Cerebellar cortex (tissue), 1 donor: ENCODE measurements at regions not wholly inside any gene's neighbourhood (a gene's known extent, or its start where the extent isn't known, plus 50 kb on each side); places are given as distances from the start of the nearest gene placed in this dataset.
"Not testable (repeated sequence)": the region's sequence is repeated elsewhere in the genome, so short reads cannot be mapped to it uniquely, and the experiment has no call there.

Source experiments
- DNase-seq: peaks from one replicate; pipeline ENCODE4 v3.0.0-alpha.2; 2015; ENCODE audit warnings: low spot score

- no peak for DNase-seq
Observed at GRCh38 chr5:82754759-82755158, 322.4 kb downstream of the TMEM167A start.

DNA sequence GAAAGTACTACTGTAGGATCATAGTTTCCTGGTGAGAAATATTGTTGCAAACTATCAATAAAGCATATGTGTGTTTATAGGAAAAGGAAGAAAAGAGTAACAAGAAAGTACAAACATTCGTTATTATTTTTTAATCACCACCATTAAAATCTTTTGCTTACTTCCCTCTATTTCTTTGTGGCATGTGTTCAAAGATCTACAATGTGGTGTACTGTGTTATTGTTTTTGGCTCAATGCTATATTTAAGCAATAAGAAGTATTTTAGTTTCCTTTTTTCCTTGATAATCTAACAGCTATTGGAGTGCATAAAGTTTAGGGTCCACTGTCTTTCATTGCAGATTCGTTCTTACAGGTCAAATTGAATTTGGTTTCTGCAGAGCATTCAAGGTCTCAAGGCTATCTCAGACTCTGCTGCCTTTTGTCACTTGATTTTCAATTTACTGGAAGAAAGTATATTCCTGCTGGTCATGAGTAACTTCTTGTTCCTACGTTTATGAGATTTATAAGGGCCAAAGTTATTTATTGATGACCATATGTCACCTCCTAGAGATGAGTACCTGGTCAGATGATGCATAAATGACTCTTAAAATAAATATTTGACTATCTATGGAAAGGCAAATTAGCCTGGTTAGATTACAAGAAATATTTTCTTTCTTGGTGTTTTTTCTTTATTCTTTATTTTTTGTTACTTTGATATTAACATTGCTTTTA lies 323.0 kb downstream of the TMEM167A start:
- no peak for DNase-seq

- DNase-seq: no peak
Observed at GRCh38 chr5:82753374-82753773, 323.8 kb downstream of the TMEM167A start.

DNA sequence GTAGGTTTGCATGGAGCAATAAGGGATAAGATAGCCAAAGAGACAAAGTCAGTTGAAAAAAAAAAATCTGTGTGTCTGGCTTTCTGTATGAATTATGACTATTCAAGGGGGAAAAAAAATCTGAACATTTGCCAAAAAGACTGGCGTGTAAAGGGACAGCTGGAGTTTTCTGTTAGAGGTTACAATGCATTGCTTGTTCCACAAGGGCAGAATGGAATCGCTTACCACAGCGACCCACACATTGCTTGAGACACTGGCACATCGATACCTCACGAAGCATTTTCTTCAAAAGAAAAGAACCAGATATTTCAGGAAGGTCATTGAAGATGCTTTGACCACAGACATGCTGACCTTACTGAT lies 327.8 kb downstream of the TMEM167A start:
- no peak for DNase-seq

GRCh38 chr5:82748688-82749460 lies 328.3 kb downstream of the TMEM167A start:
- DNase-seq: no peak

GRCh38 chr5:82747986-82748385 lies 329.2 kb downstream of the TMEM167A start:
- no peak for DNase-seq

- no peak for DNase-seq
Observed at GRCh38 chr5:82745016-82745415, 332.2 kb downstream of the TMEM167A start.

- DNase-seq: no peak
Observed at GRCh38 chr5:82738681-82739269, 338.4 kb downstream of the TMEM167A start.

- no peak for DNase-seq
Observed at GRCh38 chr5:82735160-82735789, 341.9 kb downstream of the TMEM167A start.

DNA sequence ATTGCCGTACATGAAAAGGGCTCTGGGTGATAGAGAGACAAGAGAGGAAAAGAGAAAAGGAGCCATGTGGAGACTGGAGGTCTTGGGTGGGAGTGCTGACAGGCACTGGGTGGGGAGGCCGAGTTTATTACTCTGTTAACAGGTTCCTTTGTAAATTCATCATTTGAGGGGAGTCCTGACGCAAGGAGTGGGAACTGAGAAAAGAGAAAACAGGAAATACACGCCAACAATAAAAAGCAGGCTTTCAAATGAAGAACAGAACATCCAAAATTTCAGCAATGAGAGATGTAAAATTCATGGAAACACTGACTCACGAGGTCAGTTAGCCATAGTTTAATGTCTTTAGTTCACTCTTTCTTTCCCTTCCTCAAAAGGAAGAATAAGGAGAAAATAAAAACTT lies 342.8 kb downstream of the TMEM167A start:
- no peak for DNase-seq

DNA sequence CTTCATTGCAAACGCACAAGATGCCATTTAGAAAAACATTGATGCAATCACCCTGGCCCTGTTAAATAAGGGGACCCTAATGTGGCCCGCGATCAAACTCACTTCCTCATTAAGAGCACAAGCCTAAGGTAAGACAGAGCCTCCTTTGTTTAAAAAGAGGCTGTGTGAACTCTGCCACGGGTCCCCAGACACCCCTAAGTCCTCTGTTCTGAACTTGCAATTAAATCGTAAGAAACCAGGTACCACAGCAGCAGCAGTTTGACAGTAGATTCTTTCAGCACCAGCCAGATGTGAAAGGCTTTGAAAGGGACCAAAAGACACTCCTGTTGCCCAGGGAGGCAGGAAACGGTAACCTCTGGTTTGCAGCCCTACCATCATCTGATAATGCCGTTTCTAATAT lies 346.3 kb downstream of the TMEM167A start:
- no peak for DNase-seq

- DNase-seq: no peak
Observed at GRCh38 chr5:82728926-82729702, 348.1 kb downstream of the TMEM167A start.

- DNase-seq: no peak
Observed at GRCh38 chr5:82723168-82723567, 354.0 kb downstream of the TMEM167A start.

DNA sequence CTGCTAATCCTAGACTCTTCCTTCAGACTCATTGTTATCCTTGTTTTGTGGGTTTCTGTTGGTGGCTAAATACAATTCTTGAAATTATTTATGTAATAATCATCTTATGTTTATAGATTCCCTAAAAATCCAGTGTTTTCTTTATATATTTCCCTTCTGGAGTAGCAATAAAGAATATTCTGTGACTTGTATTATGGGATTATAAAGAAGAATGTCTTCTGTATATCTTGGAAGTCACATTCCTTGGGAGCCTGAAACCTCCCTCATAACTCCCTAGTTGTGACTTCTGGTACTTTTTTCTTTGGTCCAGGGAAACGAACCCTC lies 356.1 kb downstream of the TMEM167A start:
- no peak for DNase-seq

- DNase-seq: no peak
Observed at GRCh38 chr5:82720213-82721086, 356.7 kb downstream of the TMEM167A start.

GRCh38 chr5:82719368-82719767 lies 357.8 kb downstream of the TMEM167A start:
- DNase-seq: no peak

GRCh38 chr5:82717738-82718137 lies 359.5 kb downstream of the TMEM167A start:
- DNase-seq: no peak

- DNase-seq: not testable (repeated sequence)
Observed at GRCh38 chr5:82714732-82715131, 362.5 kb downstream of the TMEM167A start.

DNA sequence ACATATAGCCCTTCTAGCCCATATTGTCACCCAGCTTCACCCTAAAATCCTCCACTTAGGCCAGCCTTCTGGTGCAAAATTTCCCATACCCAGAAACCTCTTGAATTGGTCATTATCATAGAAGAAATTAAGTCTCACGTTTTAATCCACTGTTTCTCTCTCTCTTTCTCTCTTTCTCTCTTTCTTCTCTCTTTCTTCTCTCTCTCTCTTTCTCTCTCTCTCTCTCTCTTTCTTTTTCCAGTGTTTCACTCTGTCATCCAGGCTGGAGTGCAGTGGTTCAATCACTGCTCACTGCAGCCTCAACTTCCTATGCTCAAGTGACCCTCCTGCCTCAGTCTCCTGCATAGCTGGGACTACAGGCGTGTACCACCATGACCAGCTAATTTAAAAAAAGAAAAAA lies 363.4 kb downstream of the TMEM167A start:
- DNase-seq: no peak

GRCh38 chr5:82707741-82708140 lies 369.5 kb downstream of the TMEM167A start:
- DNase-seq: no peak

DNA sequence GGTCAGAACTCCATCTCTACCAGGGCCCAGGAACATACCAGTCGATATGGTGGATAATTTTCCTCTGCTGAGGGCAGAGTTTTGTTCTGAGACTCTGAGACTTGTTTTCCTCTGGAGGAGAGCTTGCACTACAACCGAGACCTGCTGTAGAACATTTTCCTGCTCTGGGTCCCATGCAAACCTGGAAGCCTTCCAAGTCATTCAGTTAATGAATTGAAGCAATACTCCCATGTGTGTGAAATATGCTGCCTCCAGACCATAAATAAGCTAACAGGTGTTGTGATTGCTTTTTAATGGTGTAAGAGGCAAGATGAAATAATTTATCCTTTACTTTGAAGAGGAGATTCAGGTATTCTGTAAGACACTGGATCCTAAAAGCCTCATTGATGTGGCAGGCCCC lies 372.8 kb downstream of the TMEM167A start:
- no peak for DNase-seq
